A673 (cell line): ENCODE measurements at regions not wholly inside any gene's neighbourhood (a gene's known extent, or its start where the extent isn't known, plus 50 kb on each side); places are given as distances from the start of the nearest gene placed in this dataset.

ENCODE experiments used
- CTCF ChIP-seq: fragments of 300-800, 200-600 bp; sonication (generic); conservative IDR thresholded peaks from 2 replicates; pipeline ENCODE4 v1.5.1; 2017; ENCODE audit warnings: low read depth, mild to moderate bottlenecking, antibody characterized with exemption, low read length, moderate library complexity, mixed read lengths
- EZH2 ChIP-seq: fragments of 200-600 bp; sonication (generic); IDR thresholded peaks from 2 replicates; pipeline ENCODE4 v1.6.1; 2017; ENCODE audit warnings: borderline replicate concordance, low read depth, mild to moderate bottlenecking, mixed read lengths, antibody characterized with exemption, low read length; ENCODE audit not compliant: poor library complexity, severe bottlenecking

- peak; percentile 38 for TF ChIP-seq CTCF
- no peak for TF ChIP-seq EZH2
Observed at GRCh38 chr2:30078521-30078920, 68.3 kb upstream of the YPEL5 start.
